Vagina (tissue), 2 donors: ENCODE measurements at regions not wholly inside any gene's neighbourhood (a gene's known extent, or its start where the extent isn't known, plus 50 kb on each side); places are given as distances from the start of the nearest gene placed in this dataset.

ENCODE experiments used
- POLR2A ChIP-seq, 2 donors: fragments of 450-650 bp; IDR thresholded peaks; one replicate each; pipeline ENCODE4 v1.6.1; 2017; ENCODE audit warnings: antibody characterized with exemption in 2 of 2, mild to moderate bottlenecking in 2 of 2, moderate library complexity in 2 of 2
- TF ChIP-seq, protein P1 (sequence below), 3 experiments: fragments of 450-650 bp in 2 of 3; fragments of 200-600 bp in 1 of 3; sonication (generic) in 1 of 3; IDR thresholded peaks; one replicate each; pipeline ENCODE4 v1.5.1; 2017 to 2019; ENCODE audit warnings: antibody characterized with exemption in 3 of 3, mild to moderate bottlenecking in 2 of 3, moderate library complexity in 2 of 3

DNA sequence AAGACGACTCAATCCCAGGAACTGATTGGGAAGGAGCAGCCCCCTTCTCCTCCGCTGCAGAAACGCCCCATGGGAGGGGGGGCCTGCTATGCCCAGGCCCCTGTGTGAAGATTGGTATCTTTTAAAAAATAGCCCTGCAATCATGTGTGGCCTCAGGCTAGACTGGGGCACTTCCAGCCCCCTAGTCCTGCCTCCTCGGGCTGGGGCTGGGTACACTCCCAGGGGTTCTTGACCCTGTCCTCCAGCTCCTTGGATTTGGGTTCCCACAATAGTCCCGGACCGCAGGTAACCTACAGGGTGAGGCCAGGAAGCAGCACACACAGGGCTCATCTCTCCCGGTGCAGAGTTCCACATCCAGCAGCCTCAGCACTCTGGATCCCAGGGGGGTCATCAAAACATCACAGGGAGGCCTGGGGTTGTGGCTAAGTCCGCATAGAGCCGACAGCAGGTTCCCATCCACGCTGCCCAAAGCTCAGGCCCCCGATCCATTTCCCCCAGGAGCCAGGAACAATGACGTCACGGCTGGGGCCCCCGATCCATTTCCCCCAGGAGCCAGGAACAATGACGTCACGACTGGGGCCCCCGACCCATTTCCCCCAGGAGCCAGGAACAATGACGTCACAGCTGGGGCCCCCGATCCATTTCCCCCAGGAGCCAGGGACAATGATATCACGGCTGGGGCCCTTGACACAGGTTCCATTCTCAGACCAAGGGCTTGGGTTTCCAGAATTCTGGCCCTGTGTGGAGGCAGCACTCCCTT is 202.4 kb downstream of the IRF8 start:
- TF ChIP-seq, protein P1, sequence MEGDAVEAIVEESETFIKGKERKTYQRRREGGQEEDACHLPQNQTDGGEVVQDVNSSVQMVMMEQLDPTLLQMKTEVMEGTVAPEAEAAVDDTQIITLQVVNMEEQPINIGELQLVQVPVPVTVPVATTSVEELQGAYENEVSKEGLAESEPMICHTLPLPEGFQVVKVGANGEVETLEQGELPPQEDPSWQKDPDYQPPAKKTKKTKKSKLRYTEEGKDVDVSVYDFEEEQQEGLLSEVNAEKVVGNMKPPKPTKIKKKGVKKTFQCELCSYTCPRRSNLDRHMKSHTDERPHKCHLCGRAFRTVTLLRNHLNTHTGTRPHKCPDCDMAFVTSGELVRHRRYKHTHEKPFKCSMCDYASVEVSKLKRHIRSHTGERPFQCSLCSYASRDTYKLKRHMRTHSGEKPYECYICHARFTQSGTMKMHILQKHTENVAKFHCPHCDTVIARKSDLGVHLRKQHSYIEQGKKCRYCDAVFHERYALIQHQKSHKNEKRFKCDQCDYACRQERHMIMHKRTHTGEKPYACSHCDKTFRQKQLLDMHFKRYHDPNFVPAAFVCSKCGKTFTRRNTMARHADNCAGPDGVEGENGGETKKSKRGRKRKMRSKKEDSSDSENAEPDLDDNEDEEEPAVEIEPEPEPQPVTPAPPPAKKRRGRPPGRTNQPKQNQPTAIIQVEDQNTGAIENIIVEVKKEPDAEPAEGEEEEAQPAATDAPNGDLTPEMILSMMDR (IDR thresholded peaks at IDR 0.05): no peak
- no peak for TF ChIP-seq POLR2A (IDR thresholded peaks at IDR 0.05)
